ENCODE measurements at regions not wholly inside any gene's neighbourhood (a gene's known extent, or its start where the extent isn't known, plus 50 kb on each side); places are given as distances from the start of the nearest gene placed in this dataset.

DNA sequence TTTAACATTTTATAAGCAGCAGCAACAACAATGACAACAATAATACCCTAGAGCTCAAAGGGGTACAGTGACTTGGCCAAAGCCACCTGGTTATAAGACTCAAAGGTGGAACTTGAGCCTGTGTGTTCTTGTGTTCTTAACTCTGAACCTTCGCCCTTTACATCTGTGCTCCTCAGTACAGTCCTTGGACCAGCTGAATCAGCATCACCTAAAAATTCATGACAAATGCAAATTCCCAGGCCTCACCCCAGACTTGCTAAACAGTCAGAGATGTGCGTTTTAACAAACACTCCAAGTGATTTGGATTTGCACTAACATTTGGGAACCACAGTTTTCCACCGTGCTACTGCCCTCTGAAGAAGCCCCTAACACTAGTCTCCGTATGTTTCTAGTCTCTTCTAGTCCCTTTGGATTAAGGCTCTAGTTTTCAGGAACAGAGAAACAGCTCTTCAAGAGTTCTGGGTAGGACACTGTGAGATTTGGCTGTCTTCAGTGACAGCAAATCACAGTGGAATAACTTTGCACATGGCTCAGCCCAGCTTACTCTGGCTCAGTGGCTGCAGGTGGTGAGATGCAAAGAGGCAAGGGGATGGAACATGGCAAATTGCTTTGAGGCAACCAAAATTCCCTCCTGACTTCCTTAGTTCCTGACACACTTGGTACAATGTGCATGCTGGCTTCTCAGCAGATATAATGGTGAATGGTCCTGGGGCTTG lies 151.0 kb upstream of the CDH11 start:
- TF ChIP-seq, protein P1, sequence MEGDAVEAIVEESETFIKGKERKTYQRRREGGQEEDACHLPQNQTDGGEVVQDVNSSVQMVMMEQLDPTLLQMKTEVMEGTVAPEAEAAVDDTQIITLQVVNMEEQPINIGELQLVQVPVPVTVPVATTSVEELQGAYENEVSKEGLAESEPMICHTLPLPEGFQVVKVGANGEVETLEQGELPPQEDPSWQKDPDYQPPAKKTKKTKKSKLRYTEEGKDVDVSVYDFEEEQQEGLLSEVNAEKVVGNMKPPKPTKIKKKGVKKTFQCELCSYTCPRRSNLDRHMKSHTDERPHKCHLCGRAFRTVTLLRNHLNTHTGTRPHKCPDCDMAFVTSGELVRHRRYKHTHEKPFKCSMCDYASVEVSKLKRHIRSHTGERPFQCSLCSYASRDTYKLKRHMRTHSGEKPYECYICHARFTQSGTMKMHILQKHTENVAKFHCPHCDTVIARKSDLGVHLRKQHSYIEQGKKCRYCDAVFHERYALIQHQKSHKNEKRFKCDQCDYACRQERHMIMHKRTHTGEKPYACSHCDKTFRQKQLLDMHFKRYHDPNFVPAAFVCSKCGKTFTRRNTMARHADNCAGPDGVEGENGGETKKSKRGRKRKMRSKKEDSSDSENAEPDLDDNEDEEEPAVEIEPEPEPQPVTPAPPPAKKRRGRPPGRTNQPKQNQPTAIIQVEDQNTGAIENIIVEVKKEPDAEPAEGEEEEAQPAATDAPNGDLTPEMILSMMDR (IDR thresholded peaks at IDR 0.05; ENCODE audit: poor library complexity, severe bottlenecking): no peak
- no peak for DNase-seq (ENCODE audit: low spot score)
- H3K4me1 ChIP-seq (ENCODE audit: insufficient read depth, poor library complexity, severe bottlenecking): peaks cover 10% of the 10 kb centered on the region
- H3K36me3 ChIP-seq (ENCODE audit: low read depth): no peaks in the 10 kb centered on the region
- H3K4me3 ChIP-seq (ENCODE audit: severe bottlenecking): no peak overlapping the region
- ATAC-seq (ENCODE audit: low read depth): no peak
- no peaks in the 10 kb centered on the region for H3K9me3 ChIP-seq (ENCODE audit: severe bottlenecking)
- no peaks in the 10 kb centered on the region for H3K27me3 ChIP-seq (ENCODE audit: insufficient read depth, poor library complexity, severe bottlenecking)
- no peak overlapping the region for H3K27ac ChIP-seq (ENCODE audit: poor library complexity, severe bottlenecking)

DNA sequence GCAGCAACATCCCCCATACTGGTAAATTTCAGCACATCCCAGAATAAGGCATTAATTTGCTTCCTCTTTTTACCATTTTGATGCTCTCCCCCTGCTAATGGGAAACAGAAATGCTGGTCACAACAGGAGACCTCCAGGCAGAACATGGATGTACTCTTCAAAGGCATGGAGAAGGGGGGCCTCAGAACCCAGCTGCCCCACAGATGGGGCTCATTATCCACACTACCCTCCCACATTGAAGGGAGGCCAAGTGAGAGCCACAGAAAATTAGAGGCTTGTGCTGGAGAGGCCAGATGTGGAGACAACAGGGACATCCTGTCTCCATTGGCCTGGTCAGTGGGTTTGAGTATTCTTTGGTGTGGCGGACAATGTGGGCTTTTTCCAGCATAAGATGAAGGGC lies 150.1 kb upstream of the CDH11 start:
- Histone ChIP-seq H3K4me1 (ENCODE audit: insufficient read depth, poor library complexity, severe bottlenecking) (peaks cover 10% of the 10 kb centered on the region), H3K27me3 (ENCODE audit: insufficient read depth, poor library complexity, severe bottlenecking) (no peaks in the 10 kb centered on the region), H3K9me3 (ENCODE audit: severe bottlenecking) (no peaks in the 10 kb centered on the region), H3K36me3 (ENCODE audit: low read depth) (no peaks in the 10 kb centered on the region), H3K4me3 (ENCODE audit: severe bottlenecking) (no peak overlapping the region), H3K27ac (ENCODE audit: poor library complexity, severe bottlenecking) (no peak overlapping the region)
- no peak for DNase-seq (ENCODE audit: low spot score)
- no peak for ATAC-seq (ENCODE audit: low read depth)
- TF ChIP-seq, protein P1 (IDR thresholded peaks at IDR 0.05; ENCODE audit: poor library complexity, severe bottlenecking): no peak

DNA sequence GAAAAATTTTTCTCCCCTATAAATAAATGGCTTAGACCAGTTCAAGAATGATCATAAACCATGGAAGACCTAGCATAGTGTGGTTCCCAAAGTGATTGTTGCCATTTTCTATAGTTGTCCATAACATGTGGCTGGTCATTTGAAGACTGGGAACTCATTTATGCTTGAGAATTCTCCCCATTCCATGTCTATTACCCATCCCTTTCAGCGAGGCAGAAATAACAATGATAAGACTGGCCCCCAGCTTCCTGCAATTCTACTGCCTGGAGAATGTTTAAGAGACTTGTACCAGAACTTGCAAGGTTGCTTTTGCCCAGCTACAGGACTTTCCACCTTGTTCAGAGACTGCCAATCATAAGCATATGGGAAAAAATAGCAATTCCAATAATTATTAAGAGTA lies 146.5 kb upstream of the CDH11 start:
- Histone ChIP-seq H3K27me3 (ENCODE audit: insufficient read depth, poor library complexity, severe bottlenecking) (no peaks in the 10 kb centered on the region), H3K36me3 (ENCODE audit: low read depth) (no peaks in the 10 kb centered on the region), H3K4me3 (ENCODE audit: severe bottlenecking) (no peak overlapping the region), H3K27ac (ENCODE audit: poor library complexity, severe bottlenecking) (no peak overlapping the region), H3K4me1 (ENCODE audit: insufficient read depth, poor library complexity, severe bottlenecking) (no peaks in the 10 kb centered on the region), H3K9me3 (ENCODE audit: severe bottlenecking) (no peaks in the 10 kb centered on the region)
- no peak for DNase-seq (ENCODE audit: low spot score)
- TF ChIP-seq, protein P1 (IDR thresholded peaks at IDR 0.05; ENCODE audit: poor library complexity, severe bottlenecking): no peak
- ATAC-seq (ENCODE audit: low read depth): no peak

DNA sequence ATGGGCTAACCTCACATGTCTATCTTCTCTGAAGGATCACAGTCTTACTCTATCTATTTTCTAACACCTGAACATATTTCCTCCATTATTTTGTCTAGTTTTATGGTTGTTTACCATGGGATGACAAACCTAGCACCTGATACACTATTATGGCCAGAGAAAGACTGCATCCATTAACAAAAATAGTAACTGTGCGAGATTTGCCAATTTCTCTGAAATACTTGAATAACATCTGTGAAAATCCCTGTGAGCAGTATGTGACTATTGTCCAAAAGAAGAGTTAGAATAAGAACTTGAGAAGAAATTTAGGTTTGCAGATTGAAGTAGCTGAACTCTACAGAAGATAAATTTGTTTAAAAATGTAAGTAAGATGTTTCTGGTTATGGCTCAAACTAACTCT lies 142.0 kb upstream of the CDH11 start:
- H3K27ac ChIP-seq (ENCODE audit: poor library complexity, severe bottlenecking): no peak overlapping the region
- TF ChIP-seq, protein P1 (IDR thresholded peaks at IDR 0.05; ENCODE audit: poor library complexity, severe bottlenecking): no peak
- DNase-seq (ENCODE audit: low spot score) (no peak), ATAC-seq (ENCODE audit: low read depth) (no peak)
- H3K4me1 ChIP-seq (ENCODE audit: insufficient read depth, poor library complexity, severe bottlenecking): no peaks in the 10 kb centered on the region
- no peaks in the 10 kb centered on the region for H3K27me3 ChIP-seq (ENCODE audit: insufficient read depth, poor library complexity, severe bottlenecking)
- no peak overlapping the region for H3K4me3 ChIP-seq (ENCODE audit: severe bottlenecking)
- peaks cover 4% of the 10 kb centered on the region for H3K9me3 ChIP-seq (ENCODE audit: severe bottlenecking)
- no peaks in the 10 kb centered on the region for H3K36me3 ChIP-seq (ENCODE audit: low read depth)

DNA sequence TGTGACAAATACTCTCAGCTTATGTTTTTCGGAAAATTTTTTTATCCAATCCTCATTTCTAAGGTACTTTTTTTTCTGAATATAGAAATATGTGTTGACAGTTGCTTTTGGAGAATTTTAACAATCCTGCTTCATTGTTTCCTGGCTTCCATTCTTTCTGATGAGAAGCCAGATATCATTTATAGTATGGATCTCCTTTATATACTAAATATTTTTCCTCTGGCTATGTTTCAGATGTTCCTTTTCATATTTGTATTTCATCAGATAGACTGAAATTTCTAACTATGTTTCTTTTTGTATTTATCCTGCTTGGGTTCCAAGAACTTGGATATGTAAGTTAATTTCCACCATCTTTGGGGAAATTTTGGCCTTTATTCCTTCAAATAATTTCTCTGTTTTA lies 138.9 kb upstream of the CDH11 start:
- no peak for ATAC-seq (ENCODE audit: low read depth)
- H3K4me3 ChIP-seq (ENCODE audit: severe bottlenecking): no peak overlapping the region
- TF ChIP-seq, protein P1 (IDR thresholded peaks at IDR 0.05; ENCODE audit: poor library complexity, severe bottlenecking): no peak

More for the DNA sequence above, 138.9 kb upstream of the CDH11 start:
- no peaks in the 10 kb centered on the region for H3K27me3 ChIP-seq (ENCODE audit: insufficient read depth, poor library complexity, severe bottlenecking)
- H3K27ac ChIP-seq (ENCODE audit: poor library complexity, severe bottlenecking): no peak overlapping the region
- peaks cover 4% of the 10 kb centered on the region for H3K9me3 ChIP-seq (ENCODE audit: severe bottlenecking)
- no peaks in the 10 kb centered on the region for H3K36me3 ChIP-seq (ENCODE audit: low read depth)
- H3K4me1 ChIP-seq (ENCODE audit: insufficient read depth, poor library complexity, severe bottlenecking): no peaks in the 10 kb centered on the region
- DNase-seq (ENCODE audit: low spot score): no peak
